ENCODE measurements at regions not wholly inside any gene's neighbourhood (a gene's known extent, or its start where the extent isn't known, plus 50 kb on each side); places are given as distances from the start of the nearest gene placed in this dataset.

- Histone ChIP-seq H3K27me3 (ENCODE audit: insufficient read depth, low read length, poor library complexity) (no peaks in the 10 kb centered on the region), H3K9me3 (ENCODE audit: insufficient read depth, low read length, severe bottlenecking) (no peaks in the 10 kb centered on the region), H3K4me2 (ENCODE audit: insufficient read depth, low read length) (no peak overlapping the region), H3K27ac (ENCODE audit: low read length) (no peak overlapping the region), H3K4me3 (ENCODE audit: low read depth in 1 of 2, low read length in 2 of 2) (no peak overlapping the region), H3K9ac (ENCODE audit: low read depth, low read length) (no peak overlapping the region), H3K79me2 (ENCODE audit: insufficient read depth, low read length) (no peaks in the 10 kb centered on the region), H4K20me1 (ENCODE audit: insufficient read depth, low read length) (no peaks in the 10 kb centered on the region), H3K4me1 (ENCODE audit: insufficient read depth, low read length) (no peaks in the 10 kb centered on the region), H2AFZ (ENCODE audit: low read depth, low read length) (no peak overlapping the region), H3K36me3 (ENCODE audit: insufficient read depth, low read length) (no peaks in the 10 kb centered on the region)
- DNase-seq, result no peak
- ATAC-seq (ENCODE audit: insufficient read depth, low read depth), result no peak
- TF ChIP-seq CTCF (IDR thresholded peaks at IDR 0.05; ENCODE audit: borderline replicate concordance, extremely low read depth, low read length, poor library complexity, severe bottlenecking) (no peak), EZH2 (IDR thresholded peaks at IDR 0.05; ENCODE audit: borderline replicate concordance, low read depth, low read length, severe bottlenecking) (no peak)
Measured at GRCh38 chr1:209454340-209454994, 129.0 kb upstream of the CAMK1G start.

GRCh38 chr1:209455145-209455544, 128.4 kb upstream of the CAMK1G start:
- Histone ChIP-seq H3K79me2 (ENCODE audit: insufficient read depth, low read length) (no peaks in the 10 kb centered on the region), H3K27ac (ENCODE audit: low read length) (no peak overlapping the region), H3K9ac (ENCODE audit: low read depth, low read length) (no peak overlapping the region), H3K27me3 (ENCODE audit: insufficient read depth, low read length, poor library complexity) (no peaks in the 10 kb centered on the region), H3K36me3 (ENCODE audit: insufficient read depth, low read length) (no peaks in the 10 kb centered on the region), H4K20me1 (ENCODE audit: insufficient read depth, low read length) (no peaks in the 10 kb centered on the region), H2AFZ (ENCODE audit: low read depth, low read length) (no peak overlapping the region), H3K4me1 (ENCODE audit: insufficient read depth, low read length) (no peaks in the 10 kb centered on the region), H3K9me3 (ENCODE audit: insufficient read depth, low read length, severe bottlenecking) (no peaks in the 10 kb centered on the region), H3K4me2 (ENCODE audit: insufficient read depth, low read length) (no peak overlapping the region), H3K4me3 (ENCODE audit: low read depth in 1 of 2, low read length in 2 of 2) (no peak overlapping the region)
- ATAC-seq (ENCODE audit: insufficient read depth, low read depth) (no peak), DNase-seq (no peak)
- TF ChIP-seq CTCF (IDR thresholded peaks at IDR 0.05; ENCODE audit: borderline replicate concordance, extremely low read depth, low read length, poor library complexity, severe bottlenecking) (no peak), EZH2 (IDR thresholded peaks at IDR 0.05; ENCODE audit: borderline replicate concordance, low read depth, low read length, severe bottlenecking) (no peak)

- peaks cover 2% of the 10 kb centered on the region for H3K9me3 ChIP-seq (ENCODE audit: insufficient read depth, low read length, severe bottlenecking)
- H4K20me1 ChIP-seq (ENCODE audit: insufficient read depth, low read length), result no peaks in the 10 kb centered on the region
- no peak overlapping the region for H3K4me2 ChIP-seq (ENCODE audit: insufficient read depth, low read length)
- no peaks in the 10 kb centered on the region for H3K27me3 ChIP-seq (ENCODE audit: insufficient read depth, low read length, poor library complexity)
- H3K36me3 ChIP-seq (ENCODE audit: insufficient read depth, low read length), result no peaks in the 10 kb centered on the region
- no peak for DNase-seq
- H3K79me2 ChIP-seq (ENCODE audit: insufficient read depth, low read length), result no peaks in the 10 kb centered on the region
- H3K4me1 ChIP-seq (ENCODE audit: insufficient read depth, low read length), result no peaks in the 10 kb centered on the region
- H2AFZ ChIP-seq (ENCODE audit: low read depth, low read length), result no peak overlapping the region
- H3K9ac ChIP-seq (ENCODE audit: low read depth, low read length), result no peak overlapping the region
- no peak overlapping the region for H3K4me3 ChIP-seq (ENCODE audit: low read depth in 1 of 2, low read length in 2 of 2)
- H3K27ac ChIP-seq (ENCODE audit: low read length), result no peak overlapping the region
- ATAC-seq (ENCODE audit: insufficient read depth, low read depth), result no peak
- TF ChIP-seq CTCF (IDR thresholded peaks at IDR 0.05; ENCODE audit: borderline replicate concordance, extremely low read depth, low read length, poor library complexity, severe bottlenecking) (no peak), EZH2 (IDR thresholded peaks at IDR 0.05; ENCODE audit: borderline replicate concordance, low read depth, low read length, severe bottlenecking) (no peak)
Measured at GRCh38 chr1:209455661-209456358, 127.7 kb upstream of the CAMK1G start.

Measured in DND-41 (cell line).